ENCODE measurements at regions not wholly inside any gene's neighbourhood (a gene's known extent, or its start where the extent isn't known, plus 50 kb on each side); places are given as distances from the start of the nearest gene placed in this dataset.

DNA sequence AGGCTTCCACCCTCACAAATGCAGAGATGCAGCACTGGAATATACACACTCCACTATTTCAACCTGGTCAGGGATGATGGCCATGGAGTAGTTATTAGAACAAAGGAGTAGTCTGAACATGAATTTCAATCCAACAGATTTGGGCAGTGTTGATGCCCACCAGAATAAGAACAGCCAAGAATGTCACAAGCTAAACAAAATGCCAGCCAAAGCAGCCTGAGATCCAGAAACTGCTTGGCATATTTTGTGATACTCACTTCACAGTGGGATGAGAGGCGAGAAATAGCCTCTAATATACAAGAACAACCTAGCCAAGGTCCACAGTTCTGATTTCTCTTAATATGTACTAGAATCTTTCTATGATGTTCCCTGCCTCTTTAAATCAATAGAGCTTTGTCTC is 58.6 kb upstream of the KLF7 start:
- TF ChIP-seq TAF1 (IDR thresholded peaks at IDR 0.05; ENCODE audit: low read depth) = no peak
- TF ChIP-seq EP300 (conservative IDR thresholded peaks at IDR 0.05; ENCODE audit: poor library complexity, severe bottlenecking) = no peak
- TF ChIP-seq CTCF (IDR thresholded peaks at IDR 0.05; ENCODE audit: poor library complexity, severe bottlenecking) = no peak
- no peak for TF ChIP-seq EZH2 (IDR thresholded peaks at IDR 0.05; ENCODE audit: borderline replicate concordance, insufficient read depth, low read length, poor library complexity, severe bottlenecking)
- TF ChIP-seq RAD21 (conservative IDR thresholded peaks at IDR 0.05) = no peak
